K562 (cell line): ENCODE measurements at regions not wholly inside any gene's neighbourhood (a gene's known extent, or its start where the extent isn't known, plus 50 kb on each side); places are given as distances from the start of the nearest gene placed in this dataset.

ENCODE experiments used
- ATF3 ChIP-seq, 2 experiments: fragments of 450-650 bp in 1 of 2; sonication (generic) in 1 of 2; formaldehyde crosslinking in 1 of 2; IDR thresholded peaks in 1 of 2; conservative IDR thresholded peaks in 1 of 2; 2 replicates each; pipeline versions ENCODE4 v1.6.1 to v1.8.1; 2016 to 2023; ENCODE audit warnings: mild to moderate bottlenecking in 2 of 2, moderate library complexity in 2 of 2, inconsistent platforms in 1 of 2, missing genetic modification reagents in 1 of 2
- ATF7 ChIP-seq: fragments of 450-650 bp; IDR thresholded peaks from 2 replicates; pipeline ENCODE4 v1.7.1; 2014; ENCODE audit warnings: mild to moderate bottlenecking, moderate library complexity
- BACH1 ChIP-seq: fragments of 200-800 bp; sonication (Bioruptor generic); IDR thresholded peaks from 2 replicates; pipeline ENCODE4 v1.6.1; 2016; ENCODE audit warnings: missing genetic modification characterization, missing compliant biosample characterization
- FOXJ2 ChIP-seq: fragments of 200-800 bp; sonication (Bioruptor generic); IDR thresholded peaks from 2 replicates; pipeline ENCODE4 v1.6.1; 2016; ENCODE audit warnings: missing genetic modification characterization, missing compliant biosample characterization
- NFE2 ChIP-seq: IDR thresholded peaks from 2 replicates; pipeline ENCODE4 v1.6.1; 2014; ENCODE audit warnings: antibody characterized with exemption, low read depth
- SIN3A ChIP-seq, 2 experiments: fragments of 150-350 bp in 1 of 2; IDR thresholded peaks; 2 replicates each; pipeline ENCODE4 v1.6.1; 2011 to 2016; ENCODE audit warnings: borderline replicate concordance in 2 of 2, low read depth in 2 of 2, low read length in 2 of 2, mild to moderate bottlenecking in 2 of 2, moderate library complexity in 2 of 2; ENCODE audit not compliant: control insufficient read depth in 1 of 2
- ZKSCAN1 ChIP-seq: fragments of 150-350 bp; IDR thresholded peaks from 2 replicates; pipeline ENCODE4 v1.6.1; 2016; ENCODE audit warnings: low read depth, low read length
- ZKSCAN8 ChIP-seq: fragments of 200-800 bp; sonication (Bioruptor generic); IDR thresholded peaks from 2 replicates; pipeline ENCODE4 v1.6.1; 2016; ENCODE audit warnings: missing genetic modification characterization, missing compliant biosample characterization

DNA sequence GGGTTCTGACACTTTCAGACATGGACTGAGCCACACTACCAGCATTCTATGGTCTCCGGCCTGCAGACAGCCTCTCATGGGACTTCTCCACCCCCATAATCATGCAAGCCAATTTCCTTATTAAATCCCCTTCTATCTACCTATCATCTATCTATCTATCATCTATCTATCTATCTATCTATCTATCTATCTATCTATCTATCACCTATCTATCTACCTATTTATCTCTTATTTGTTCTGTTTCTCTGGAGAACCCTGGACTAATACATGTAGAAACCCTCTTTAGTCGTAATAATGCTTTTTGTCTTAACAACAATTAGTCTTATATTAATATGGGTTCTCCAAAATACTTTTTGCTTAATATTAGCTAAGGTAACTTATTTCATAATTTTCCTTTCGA lies 174.1 kb upstream of the PRSS16 start:
- TF ChIP-seq NFE2 = no peak
- no peak for TF ChIP-seq SIN3A (IDR thresholded peaks at IDR 0.05; ENCODE audit: borderline replicate concordance in 2 of 2, control insufficient read depth in 1 of 2, low read depth in 2 of 2, low read length in 2 of 2)
- no peak for TF ChIP-seq BACH1 (tag)
- TF ChIP-seq ATF7 = no peak
- no peak for TF ChIP-seq ZKSCAN1
- no peak for TF ChIP-seq ZKSCAN8 (CRISPR knock-in tag)
- TF ChIP-seq FOXJ2 (tag) = no peak
- TF ChIP-seq ATF3 (IDR thresholded peaks at IDR 0.05) = no peak
- TF ChIP-seq ATF3 (CRISPR knock-in tag; conservative IDR thresholded peaks at IDR 0.05) = no peak
